NCI-H146 (cell line): ENCODE measurements at regions not wholly inside any gene's neighbourhood (a gene's known extent, or its start where the extent isn't known, plus 50 kb on each side); places are given as distances from the start of the nearest gene placed in this dataset.
A peak's percentile ranks its signal among the peaks of the same experiment; 100 is the strongest.
"Not testable (repeated sequence)": the region's sequence is repeated elsewhere in the genome, so short reads cannot be mapped to it uniquely, and the experiment has no call there.

Experiments used
- DNase-seq: peaks from one replicate; lab custom pipeline; 2025; lab: John Stamatoyannopoulos, UW

GRCh38 chr14:30072454-30072853, 144.8 kb upstream of the PRKD1 start:
- not testable (repeated sequence) for DNase-seq

GRCh38 chr14:30077946-30078345, 150.3 kb upstream of the PRKD1 start:
- no peak for DNase-seq

GRCh38 chr14:30078811-30079402, 151.3 kb upstream of the PRKD1 start:
- DNase-seq, result no peak

GRCh38 chr14:30082486-30082885, 154.8 kb upstream of the PRKD1 start:
- no peak for DNase-seq

- no peak for DNase-seq
These were observed 157.2 kb upstream of the PRKD1 start for GRCh38 chr14:30084811-30085210.

- DNase-seq, result no peak
These were observed 158.3 kb upstream of the PRKD1 start for GRCh38 chr14:30085943-30086342.

- DNase-seq, result no peak
These were observed 161.0 kb upstream of the PRKD1 start for GRCh38 chr14:30088620-30089019.

GRCh38 chr14:30108975-30109700, 181.5 kb upstream of the PRKD1 start:
- DNase-seq, result no peak

- DNase-seq, result no peak
These were observed 186.4 kb upstream of the PRKD1 start for GRCh38 chr14:30114051-30114450.

- DNase-seq, result peak; percentile 9
These were observed 188.1 kb upstream of the PRKD1 start for GRCh38 chr14:30115756-30116155.

GRCh38 chr14:30118992-30119640, 191.5 kb upstream of the PRKD1 start:
- no peak for DNase-seq

GRCh38 chr14:30125322-30125979, 197.8 kb upstream of the PRKD1 start:
- DNase-seq, result no peak

GRCh38 chr14:30129807-30130206, 202.2 kb upstream of the PRKD1 start:
- no peak for DNase-seq

GRCh38 chr14:30131581-30132097, 204.0 kb upstream of the PRKD1 start:
- DNase-seq, result no peak

- DNase-seq, result no peak
These were observed 204.5 kb upstream of the PRKD1 start for GRCh38 chr14:30132196-30132595.

- DNase-seq, result peak; percentile 59
These were observed 207.3 kb upstream of the PRKD1 start for GRCh38 chr14:30134936-30135335.

- peak; percentile 61 for DNase-seq
These were observed 210.9 kb upstream of the PRKD1 start for GRCh38 chr14:30138567-30138966.

GRCh38 chr14:30142216-30142615, 214.6 kb upstream of the PRKD1 start:
- no peak for DNase-seq

GRCh38 chr14:30143627-30144026, 216.0 kb upstream of the PRKD1 start:
- DNase-seq, result no peak

GRCh38 chr14:30153717-30154116, 226.1 kb upstream of the PRKD1 start:
- DNase-seq, result no peak

- DNase-seq, result no peak
These were observed 228.9 kb upstream of the PRKD1 start for GRCh38 chr14:30156571-30156970.

- DNase-seq, result no peak
These were observed 230.7 kb upstream of the PRKD1 start for GRCh38 chr14:30158299-30158698.

- no peak for DNase-seq
These were observed 231.7 kb upstream of the PRKD1 start for GRCh38 chr14:30159374-30159773.
